GM19438 (cell line): ENCODE measurements at regions not wholly inside any gene's neighbourhood (a gene's known extent, or its start where the extent isn't known, plus 50 kb on each side); places are given as distances from the start of the nearest gene placed in this dataset.

Source experiments
- ATAC-seq: cut with Tn5 transposase; IDR thresholded peaks from one replicate; pipeline ENCODE4 v1.9.1; 2021; ENCODE audit warnings: low read depth; ENCODE audit not compliant: unreplicated experiment

GRCh38 chr10:131850383-131850870 lies 50.4 kb upstream of the PPP2R2D start:
- no peak for ATAC-seq
